Aorta (tissue), 5 donors: ENCODE measurements at regions not wholly inside any gene's neighbourhood (a gene's known extent, or its start where the extent isn't known, plus 50 kb on each side); places are given as distances from the start of the nearest gene placed in this dataset.
"Not testable (repeated sequence)": the region's sequence is repeated elsewhere in the genome, so short reads cannot be mapped to it uniquely, and the experiment has no call there.

Experiments
- ATAC-seq: fragments of 200-7000 bp; cut with Tn5 transposase; one replicate; pipeline ENCODE4 v1.9.1; 2022; ENCODE audit warnings: moderate library complexity; ENCODE audit not compliant: low FRiP score
- DNase-seq, 2 donors: peaks; one replicate each; pipeline ENCODE4 v3.0.0-alpha.2; 2020
- H3K27ac ChIP-seq, 2 donors: one replicate each; pipeline ENCODE4 v1.5.1; 2013; ENCODE audit warnings: low read length in 2 of 2, mild to moderate bottlenecking in 2 of 2, moderate library complexity in 2 of 2, control low read depth in 1 of 2, inconsistent platforms in 1 of 2, low read depth in 1 of 2
- H3K27me3 ChIP-seq, 2 donors: one replicate each; pipeline ENCODE4 v1.6.1; 2013; ENCODE audit warnings: control low read depth in 1 of 2, low read length in 1 of 2, mild to moderate bottlenecking in 1 of 2, moderate library complexity in 1 of 2; ENCODE audit not compliant: insufficient read depth in 2 of 2, control insufficient read depth in 1 of 2
- H3K36me3 ChIP-seq, 2 donors: one replicate each; pipeline ENCODE4 v1.6.1; 2013; ENCODE audit warnings: control low read depth in 1 of 2, low read length in 1 of 2, mild to moderate bottlenecking in 1 of 2; ENCODE audit not compliant: insufficient read depth in 2 of 2, control insufficient read depth in 1 of 2
- H3K4me1 ChIP-seq, 2 donors: one replicate each; pipeline ENCODE4 v1.6.1; 2013; ENCODE audit warnings: low read length in 2 of 2, control low read depth in 1 of 2, mild to moderate bottlenecking in 1 of 2, moderate library complexity in 1 of 2; ENCODE audit not compliant: insufficient read depth in 2 of 2, control insufficient read depth in 1 of 2
- H3K4me3 ChIP-seq, 2 donors: one replicate each; pipeline ENCODE4 v1.5.1; 2013; ENCODE audit warnings: low read length in 2 of 2, control low read depth in 1 of 2, mild to moderate bottlenecking in 1 of 2
- H3K9me3 ChIP-seq: one replicate; pipeline ENCODE4 v1.6.1; 2013; ENCODE audit warnings: mild to moderate bottlenecking, low read length; ENCODE audit not compliant: control insufficient read depth
- WGBS, 2 donors: extraction: QIAGEN DNeasy Blood & Tissue Kit; methylation state at CpG; one replicate each; pipeline ENCODE4 v1.1.7; 2013; 5-methylcytosine and 5-hydroxymethylcytosine counted together
- intact Hi-C, 2 donors: fragments of 100-400 bp; cut with DNase I; formaldehyde crosslinking; loops; one replicate each; pipeline versions ENCODE4 v1.14.2 to v1.15.0; 2022
- donor health status: healthy with polysubstance abuse.
- donor health status: Bipolar disorder and iron deficiency.
- donor health status: DM: no; HTN: no; CAD: no.
- donor health status: DM: no; HTN: no; CAD: no.
- donor health status: DM: yes; HTN: yes; CAD: no.

DNA sequence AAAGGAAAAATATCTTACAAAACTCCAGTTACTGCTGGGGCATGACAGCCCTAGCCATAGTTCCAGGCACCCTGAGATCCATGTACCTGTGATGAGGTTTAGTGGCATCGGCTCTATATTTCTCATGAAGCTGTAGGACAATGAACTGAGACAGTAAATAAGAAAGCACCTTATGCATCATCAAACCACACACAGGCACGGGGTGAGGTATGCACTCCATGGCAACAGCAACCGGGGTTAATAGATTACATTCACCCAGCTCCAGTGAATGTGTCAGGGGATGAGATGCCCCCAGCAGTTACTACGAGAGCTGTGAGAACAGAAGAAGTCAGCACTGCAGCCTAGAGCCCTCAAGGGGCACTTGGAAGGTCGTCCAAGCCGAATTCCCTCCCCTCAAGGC is 162.0 kb upstream of the S1PR3 start:
- intact Hi-C loops, result no loop called here
- WGBS, 2 donors, result 95% methylated on average over 6 of the region's 6 CpGs

GRCh38 chr9:88831713-88832407 is 159.4 kb upstream of the S1PR3 start:
- Histone ChIP-seq H3K4me3 (no peak overlapping the region), H3K27me3 (no peaks in the 10 kb centered on the region), H3K4me1 (no peaks in the 10 kb centered on the region), H3K36me3 (no peaks in the 10 kb centered on the region), H3K9me3 (no peaks in the 10 kb centered on the region), H3K27ac (no peak overlapping the region)
- DNase-seq (no peak), ATAC-seq (no peak)
- WGBS, 2 donors, result 87 to 90% methylated on average over 6 of the region's 6 CpGs
- intact Hi-C loops, result no loop called here

More for the DNA sequence above, 162.0 kb upstream of the S1PR3 start:
- DNase-seq, result no peak
- H3K36me3 ChIP-seq, result no peaks in the 10 kb centered on the region
- H3K9me3 ChIP-seq, result no peaks in the 10 kb centered on the region
- no peak overlapping the region for H3K4me3 ChIP-seq
- no peaks in the 10 kb centered on the region for H3K4me1 ChIP-seq
- no peak for ATAC-seq
- no peaks in the 10 kb centered on the region for H3K27me3 ChIP-seq
- H3K27ac ChIP-seq, result no peak overlapping the region

DNA sequence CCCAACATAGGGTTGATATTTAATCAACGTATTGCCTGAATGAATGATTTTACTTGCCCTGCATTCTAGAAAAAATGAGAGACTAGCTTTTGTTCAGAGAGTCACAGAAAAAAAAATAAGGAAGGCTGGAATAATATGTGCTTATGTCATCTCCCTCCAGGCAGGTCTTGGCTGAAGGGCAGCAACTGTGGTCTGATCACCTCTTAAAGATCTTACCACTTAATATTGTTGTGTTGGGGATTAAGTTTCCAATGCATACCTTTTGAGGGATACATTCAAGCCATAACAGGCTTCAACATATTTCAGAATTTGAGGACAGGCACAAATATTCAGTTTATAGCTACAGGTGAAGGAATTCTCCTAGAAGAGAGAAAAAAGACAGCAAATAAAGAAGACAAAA is 157.3 kb upstream of the S1PR3 start:
- DNase-seq (no peak), ATAC-seq (no peak)
- no peaks in the 10 kb centered on the region for H3K27me3 ChIP-seq
- H3K27ac ChIP-seq, result no peak overlapping the region
- intact Hi-C loops, result no loop called here
- H3K9me3 ChIP-seq, result no peaks in the 10 kb centered on the region
- no peaks in the 10 kb centered on the region for H3K36me3 ChIP-seq
- WGBS, 2 donors, result 76 to 84% methylated on average over 1 of the region's 1 CpG
- H3K4me1 ChIP-seq, result no peaks in the 10 kb centered on the region
- no peak overlapping the region for H3K4me3 ChIP-seq

GRCh38 chr9:88835038-88835466 is 156.2 kb upstream of the S1PR3 start:
- no peaks in the 10 kb centered on the region for H3K9me3 ChIP-seq
- no peaks in the 10 kb centered on the region for H3K36me3 ChIP-seq
- ATAC-seq (no peak), DNase-seq (no peak)
- intact Hi-C loops, result no loop called here
- H3K4me3 ChIP-seq, result no peak overlapping the region
- H3K4me1 ChIP-seq, result no peaks in the 10 kb centered on the region
- no peak overlapping the region for H3K27ac ChIP-seq
- no peaks in the 10 kb centered on the region for H3K27me3 ChIP-seq
- 20 to 37% methylated on average over 1 of the region's 1 CpG for WGBS, 2 donors

DNA sequence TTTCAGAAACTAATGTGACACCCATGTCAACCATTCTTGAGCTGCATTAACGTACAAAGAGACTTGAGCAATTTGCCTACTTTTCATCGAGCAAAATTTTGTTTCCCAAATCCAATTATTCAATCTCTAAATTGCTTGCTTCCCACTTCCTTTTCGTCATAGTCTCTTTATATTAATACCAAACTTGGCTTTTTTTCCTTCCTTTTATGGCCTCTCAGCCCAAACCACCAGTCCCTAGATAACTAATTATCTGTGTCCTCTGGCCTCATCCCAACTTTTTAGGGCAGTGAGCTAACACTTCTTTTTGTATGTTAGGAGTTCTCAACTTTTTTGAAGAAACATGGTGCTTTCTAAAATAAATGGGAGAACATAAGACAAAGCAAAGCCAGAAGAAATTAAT is 155.5 kb upstream of the S1PR3 start:
- no peak overlapping the region for H3K4me3 ChIP-seq
- no peaks in the 10 kb centered on the region for H3K9me3 ChIP-seq
- no peaks in the 10 kb centered on the region for H3K4me1 ChIP-seq
- H3K27ac ChIP-seq, result no peak overlapping the region
- no peaks in the 10 kb centered on the region for H3K36me3 ChIP-seq
- intact Hi-C loops, result no loop called here
- H3K27me3 ChIP-seq, result no peaks in the 10 kb centered on the region
- DNase-seq, result no peak
- no peak for ATAC-seq
- WGBS, 2 donors, result 16 to 30% methylated on average over 3 of the region's 3 CpGs

DNA sequence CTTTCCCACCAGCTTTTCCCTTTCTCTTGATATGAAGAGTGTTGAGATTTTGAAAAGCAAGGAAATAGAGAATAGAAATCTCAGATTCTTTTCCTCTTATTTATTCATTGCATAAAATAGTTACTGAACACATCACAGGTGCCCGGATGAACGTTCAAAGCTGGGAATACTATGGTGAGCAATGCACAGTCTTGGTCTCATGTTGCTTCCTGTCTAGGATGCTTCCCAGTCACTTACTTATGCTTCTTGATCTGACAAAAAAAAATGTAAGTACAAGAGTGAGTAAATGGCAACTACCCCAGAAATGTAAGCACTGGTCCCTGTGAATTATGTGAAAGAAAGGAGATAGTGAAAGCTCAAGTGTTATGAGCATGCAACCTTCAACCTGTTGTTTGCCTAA is 153.5 kb upstream of the S1PR3 start:
- Histone ChIP-seq H3K9me3 (no peaks in the 10 kb centered on the region), H3K27me3 (no peaks in the 10 kb centered on the region), H3K4me1 (no peaks in the 10 kb centered on the region), H3K4me3 (no peak overlapping the region), H3K36me3 (no peaks in the 10 kb centered on the region), H3K27ac (no peak overlapping the region)
- intact Hi-C loops, result no loop called here
- 83 to 90% methylated on average over 2 of the region's 2 CpGs for WGBS, 2 donors
- ATAC-seq (no peak), DNase-seq (no peak)

DNA sequence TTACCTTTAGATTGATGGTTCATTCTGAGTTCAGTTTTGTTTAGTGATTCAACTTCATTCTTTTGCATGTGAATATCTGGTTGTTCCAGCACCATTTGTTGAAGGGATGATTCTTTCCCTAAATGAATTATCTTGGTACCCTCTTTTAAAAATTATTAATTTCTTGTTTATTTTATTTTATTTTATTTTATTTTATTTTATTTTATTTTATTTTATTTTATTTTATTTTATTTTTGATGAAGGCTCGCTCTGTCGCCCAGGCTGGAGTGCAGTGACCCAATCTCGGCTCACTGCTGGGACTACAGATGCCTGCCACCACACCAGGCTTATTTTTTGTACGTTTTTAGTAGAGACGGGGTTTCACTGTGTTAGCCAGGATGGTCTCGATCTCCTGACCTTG is 141.4 kb upstream of the S1PR3 start:
- H3K27me3 ChIP-seq, H3K9me3 ChIP-seq, H3K36me3 ChIP-seq, DNase-seq, H3K4me3 ChIP-seq, H3K4me1 ChIP-seq, ATAC-seq, intact Hi-C loops, H3K27ac ChIP-seq: not testable (repeated sequence)
- WGBS, 2 donors, result 89 to 93% methylated on average over 6 of the region's 6 CpGs

- intact Hi-C loops, result no loop called here
- no peak for DNase-seq
- H3K4me3 ChIP-seq, result no peak overlapping the region
- H3K27me3 ChIP-seq, result no peaks in the 10 kb centered on the region
- no peaks in the 10 kb centered on the region for H3K4me1 ChIP-seq
- 11 to 28% methylated on average over 1 of the region's 1 CpG for WGBS, 2 donors
- H3K36me3 ChIP-seq, result no peaks in the 10 kb centered on the region
- H3K27ac ChIP-seq, result no peak overlapping the region
- peaks cover 1% of the 10 kb centered on the region for H3K9me3 ChIP-seq
- ATAC-seq, result no peak
Observed at GRCh38 chr9:88852794-88853193, 138.5 kb upstream of the S1PR3 start.

DNA sequence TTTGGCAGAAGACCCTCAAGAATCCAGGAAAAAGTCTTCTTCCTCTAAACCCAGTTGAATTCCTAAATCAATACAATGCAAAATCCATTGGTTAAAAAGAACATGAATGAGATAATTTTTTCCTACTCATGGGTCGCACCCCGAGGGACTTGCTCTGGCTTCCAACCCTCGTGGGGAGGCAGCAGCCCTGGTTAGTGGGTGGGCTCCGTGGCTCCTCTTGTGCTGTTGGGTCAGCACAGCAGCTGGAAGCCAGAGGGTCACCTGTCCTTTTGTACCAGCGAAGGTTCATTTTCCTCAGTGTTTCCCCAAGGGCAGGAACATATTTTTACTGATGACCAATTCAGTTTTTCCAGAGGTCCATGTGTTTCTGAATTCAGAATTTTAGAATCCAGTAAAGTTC is 120.6 kb upstream of the S1PR3 start:
- intact Hi-C loops, result no loop called here
- Histone ChIP-seq H3K27me3 (no peaks in the 10 kb centered on the region), H3K4me1 (no peaks in the 10 kb centered on the region), H3K27ac (no peak overlapping the region), H3K36me3 (no peaks in the 10 kb centered on the region), H3K4me3 (no peak overlapping the region), H3K9me3 (peaks cover 1% of the 10 kb centered on the region)
- 78 to 84% methylated on average over 5 of the region's 5 CpGs for WGBS, 2 donors
- DNase-seq, result no peak
- ATAC-seq, result no peak
